Liver (tissue), 8 donors: ENCODE measurements at regions not wholly inside any gene's neighbourhood (a gene's known extent, or its start where the extent isn't known, plus 50 kb on each side); places are given as distances from the start of the nearest gene placed in this dataset.

Source experiments
- DNase-seq: peaks from one replicate; pipeline ENCODE4 v3.0.0-alpha.2; 2017; ENCODE audit warnings: low spot score
- H3K27ac ChIP-seq, 2 donors: one replicate each; pipeline ENCODE4 v1.7.0; 2013; ENCODE audit warnings: inconsistent platforms in 2 of 2, low read length in 2 of 2, control low read depth in 1 of 2, low read depth in 1 of 2, mild to moderate bottlenecking in 1 of 2
- H3K27me3 ChIP-seq, 4 donors: one replicate each; pipeline versions ENCODE4 v1.6.1 to v1.7.0; 2013; ENCODE audit warnings: low read length in 3 of 4, inconsistent platforms in 1 of 4, mild to moderate bottlenecking in 1 of 4, moderate library complexity in 1 of 4; ENCODE audit not compliant: control insufficient read depth in 4 of 4, insufficient read depth in 4 of 4
- H3K36me3 ChIP-seq, 4 donors: one replicate each; pipeline versions ENCODE4 v1.6.1 to v1.7.0; 2013; ENCODE audit warnings: low read length in 3 of 4, mild to moderate bottlenecking in 3 of 4, low read depth in 1 of 4, moderate library complexity in 1 of 4; ENCODE audit not compliant: control insufficient read depth in 4 of 4, insufficient read depth in 3 of 4
- H3K4me1 ChIP-seq, 4 donors: one replicate each; pipeline versions ENCODE4 v1.6.1 to v1.7.0; 2013; ENCODE audit warnings: low read length in 3 of 4, mild to moderate bottlenecking in 3 of 4, moderate library complexity in 1 of 4; ENCODE audit not compliant: control insufficient read depth in 4 of 4, insufficient read depth in 4 of 4
- H3K4me3 ChIP-seq, 3 donors: one replicate each; pipeline versions ENCODE4 v1.6.1 to v1.7.0; 2013; ENCODE audit warnings: low read length in 3 of 3, control low read depth in 1 of 3, low read depth in 1 of 3, mild to moderate bottlenecking in 1 of 3
- H3K9ac ChIP-seq, 2 donors: one replicate each; pipeline ENCODE4 v1.7.0; 2013; ENCODE audit warnings: low read length in 2 of 2, mild to moderate bottlenecking in 2 of 2, moderate library complexity in 2 of 2, control low read depth in 1 of 2, low read depth in 1 of 2
- H3K9me3 ChIP-seq, 4 donors: one replicate each; pipeline versions ENCODE4 v1.6.1 to v1.7.0; 2013; ENCODE audit warnings: low read length in 3 of 4; ENCODE audit not compliant: control insufficient read depth in 4 of 4
- CTCF ChIP-seq: fragments of 150-350 bp; IDR thresholded peaks from 2 replicates; pipeline ENCODE4 v1.5.1; 2017; ENCODE audit warnings: improper control_type of control experiment, low read depth, low read length; ENCODE audit not compliant: missing input control
- FOXA1 ChIP-seq: IDR thresholded peaks from 2 replicates; pipeline ENCODE4 v1.6.1; 2016; ENCODE audit warnings: antibody characterized with exemption
- FOXA2 ChIP-seq: IDR thresholded peaks from 2 replicates; pipeline ENCODE4 v1.6.1; 2016; ENCODE audit warnings: antibody characterized with exemption
- JUND ChIP-seq, 2 donors: IDR thresholded peaks; 2 replicates each; pipeline ENCODE4 v1.6.1; 2016; ENCODE audit warnings: antibody characterized with exemption in 2 of 2
- RAD21 ChIP-seq, 2 donors: IDR thresholded peaks; 2 replicates each; pipeline ENCODE4 v1.6.1; 2016; ENCODE audit warnings: antibody characterized with exemption in 2 of 2, mild to moderate bottlenecking in 2 of 2
- RXRA ChIP-seq, 2 donors: IDR thresholded peaks; 2 replicates each; pipeline ENCODE4 v1.6.1; 2017 to 2018; ENCODE audit warnings: antibody characterized with exemption in 2 of 2, mild to moderate bottlenecking in 1 of 2
- SP1 ChIP-seq: IDR thresholded peaks from 2 replicates; pipeline ENCODE4 v1.6.1; 2018; ENCODE audit warnings: antibody characterized with exemption, mild to moderate bottlenecking
- TAF1 ChIP-seq: conservative IDR thresholded peaks from 2 replicates; pipeline ENCODE4 v1.6.1; 2016; ENCODE audit warnings: antibody characterized with exemption, mild to moderate bottlenecking
- YY1 ChIP-seq: IDR thresholded peaks from 2 replicates; pipeline ENCODE4 v1.6.1; 2016; ENCODE audit warnings: antibody characterized with exemption, mild to moderate bottlenecking
- ZBTB33 ChIP-seq: IDR thresholded peaks from 2 replicates; pipeline ENCODE4 v1.6.1; 2016; ENCODE audit warnings: antibody characterized with exemption
- WGBS: extraction: QIAGEN DNeasy Blood & Tissue Kit; methylation state at CpG from one replicate; pipeline ENCODE4 v1.1.7; 2013; 5-methylcytosine and 5-hydroxymethylcytosine counted together
- TF ChIP-seq, protein P1 (sequence below): IDR thresholded peaks from 2 replicates; pipeline ENCODE4 v1.6.1; 2016; ENCODE audit warnings: antibody characterized with exemption
- TF ChIP-seq, protein P2 (sequence below): IDR thresholded peaks from 2 replicates; pipeline ENCODE4 v1.6.1; 2016; ENCODE audit warnings: antibody characterized with exemption, mild to moderate bottlenecking
- donor health status: healthy.
- donor health status: healthy.
- donor health status: healthy.
- donor health status: healthy.
- donor health status: healthy.

DNA sequence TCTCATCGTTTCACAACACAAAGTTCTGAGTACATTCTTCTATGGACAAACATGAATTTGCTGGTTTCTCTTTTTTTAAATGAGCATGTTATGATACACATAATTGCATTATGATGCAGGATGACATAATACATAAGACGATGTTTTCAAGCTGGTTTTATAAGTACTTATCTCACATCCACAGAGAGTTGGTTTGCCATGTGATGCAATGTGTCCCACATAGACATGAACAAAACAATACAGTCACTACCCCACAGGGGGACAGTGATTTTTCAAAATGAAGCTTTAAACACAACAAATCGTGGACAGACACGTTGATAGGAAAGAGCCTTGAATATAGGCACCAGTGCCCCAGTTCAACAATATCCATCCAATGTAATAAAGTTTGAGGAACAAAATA lies 447.1 kb downstream of the KLF12 start:
- Histone ChIP-seq H3K9ac (no peak overlapping the region), H3K9me3 (no peaks in the 10 kb centered on the region), H3K27ac (no peak overlapping the region), H3K36me3 (peaks cover 0 to 5% (median 1%) of the 10 kb centered on the region in 4 donors), H3K4me1 (no peaks in the 10 kb centered on the region), H3K4me3 (no peak overlapping the region), H3K27me3 (no peaks in the 10 kb centered on the region)
- 92% methylated on average over 4 of the region's 4 CpGs for WGBS
- no peak for DNase-seq
- TF ChIP-seq, protein P1, sequence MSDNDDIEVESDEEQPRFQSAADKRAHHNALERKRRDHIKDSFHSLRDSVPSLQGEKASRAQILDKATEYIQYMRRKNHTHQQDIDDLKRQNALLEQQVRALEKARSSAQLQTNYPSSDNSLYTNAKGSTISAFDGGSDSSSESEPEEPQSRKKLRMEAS = no peak
- no peak for TF ChIP-seq SP1
- TF ChIP-seq ZBTB33 = no peak
- TF ChIP-seq, protein P2, sequence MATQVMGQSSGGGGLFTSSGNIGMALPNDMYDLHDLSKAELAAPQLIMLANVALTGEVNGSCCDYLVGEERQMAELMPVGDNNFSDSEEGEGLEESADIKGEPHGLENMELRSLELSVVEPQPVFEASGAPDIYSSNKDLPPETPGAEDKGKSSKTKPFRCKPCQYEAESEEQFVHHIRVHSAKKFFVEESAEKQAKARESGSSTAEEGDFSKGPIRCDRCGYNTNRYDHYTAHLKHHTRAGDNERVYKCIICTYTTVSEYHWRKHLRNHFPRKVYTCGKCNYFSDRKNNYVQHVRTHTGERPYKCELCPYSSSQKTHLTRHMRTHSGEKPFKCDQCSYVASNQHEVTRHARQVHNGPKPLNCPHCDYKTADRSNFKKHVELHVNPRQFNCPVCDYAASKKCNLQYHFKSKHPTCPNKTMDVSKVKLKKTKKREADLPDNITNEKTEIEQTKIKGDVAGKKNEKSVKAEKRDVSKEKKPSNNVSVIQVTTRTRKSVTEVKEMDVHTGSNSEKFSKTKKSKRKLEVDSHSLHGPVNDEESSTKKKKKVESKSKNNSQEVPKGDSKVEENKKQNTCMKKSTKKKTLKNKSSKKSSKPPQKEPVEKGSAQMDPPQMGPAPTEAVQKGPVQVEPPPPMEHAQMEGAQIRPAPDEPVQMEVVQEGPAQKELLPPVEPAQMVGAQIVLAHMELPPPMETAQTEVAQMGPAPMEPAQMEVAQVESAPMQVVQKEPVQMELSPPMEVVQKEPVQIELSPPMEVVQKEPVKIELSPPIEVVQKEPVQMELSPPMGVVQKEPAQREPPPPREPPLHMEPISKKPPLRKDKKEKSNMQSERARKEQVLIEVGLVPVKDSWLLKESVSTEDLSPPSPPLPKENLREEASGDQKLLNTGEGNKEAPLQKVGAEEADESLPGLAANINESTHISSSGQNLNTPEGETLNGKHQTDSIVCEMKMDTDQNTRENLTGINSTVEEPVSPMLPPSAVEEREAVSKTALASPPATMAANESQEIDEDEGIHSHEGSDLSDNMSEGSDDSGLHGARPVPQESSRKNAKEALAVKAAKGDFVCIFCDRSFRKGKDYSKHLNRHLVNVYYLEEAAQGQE = no peak
- TF ChIP-seq RAD21 (IDR thresholded peaks at IDR 0.05) = no peak

- no peak for TF ChIP-seq TAF1
- no peak for TF ChIP-seq RXRA (IDR thresholded peaks at IDR 0.05)
- no peak for TF ChIP-seq JUND (IDR thresholded peaks at IDR 0.05)
- TF ChIP-seq YY1 = no peak
- no peak for TF ChIP-seq FOXA2
- no peak for TF ChIP-seq CTCF
- TF ChIP-seq, protein P2 = no peak
- TF ChIP-seq FOXA1 = no peak
- WGBS = 95% methylated on average over 11 of the region's 11 CpGs
Observed at GRCh38 chr13:73684750-73685149, 449.5 kb downstream of the KLF12 start.

More at GRCh38 chr13:73684750-73685149, 449.5 kb downstream of the KLF12 start:
- Histone ChIP-seq H3K27ac (no peak overlapping the region), H3K27me3 (no peaks in the 10 kb centered on the region), H3K36me3 (peaks cover 0 to 5% (median 1%) of the 10 kb centered on the region in 4 donors), H3K9ac (no peak overlapping the region), H3K4me1 (no peaks in the 10 kb centered on the region), H3K4me3 (no peak overlapping the region), H3K9me3 (no peaks in the 10 kb centered on the region)
- DNase-seq = no peak
